Fibroblast of villous mesenchyme (primary cell): ENCODE measurements at regions not wholly inside any gene's neighbourhood (a gene's known extent, or its start where the extent isn't known, plus 50 kb on each side); places are given as distances from the start of the nearest gene placed in this dataset.

Experiments used
- DNase-seq: peaks from one replicate; pipeline ENCODE4 v3.0.0-alpha.2; 2010; ENCODE audit warnings: low read depth
- H3K4me3 ChIP-seq: 2 replicates; pipeline ENCODE4 v1.5.1; 2011; ENCODE audit warnings: low read depth, mild to moderate bottlenecking, low read length
- CTCF ChIP-seq: IDR thresholded peaks from 2 replicates; pipeline ENCODE4 v1.5.1; 2012; ENCODE audit warnings: low read depth, mild to moderate bottlenecking, low read length; ENCODE audit not compliant: insufficient read depth

DNA sequence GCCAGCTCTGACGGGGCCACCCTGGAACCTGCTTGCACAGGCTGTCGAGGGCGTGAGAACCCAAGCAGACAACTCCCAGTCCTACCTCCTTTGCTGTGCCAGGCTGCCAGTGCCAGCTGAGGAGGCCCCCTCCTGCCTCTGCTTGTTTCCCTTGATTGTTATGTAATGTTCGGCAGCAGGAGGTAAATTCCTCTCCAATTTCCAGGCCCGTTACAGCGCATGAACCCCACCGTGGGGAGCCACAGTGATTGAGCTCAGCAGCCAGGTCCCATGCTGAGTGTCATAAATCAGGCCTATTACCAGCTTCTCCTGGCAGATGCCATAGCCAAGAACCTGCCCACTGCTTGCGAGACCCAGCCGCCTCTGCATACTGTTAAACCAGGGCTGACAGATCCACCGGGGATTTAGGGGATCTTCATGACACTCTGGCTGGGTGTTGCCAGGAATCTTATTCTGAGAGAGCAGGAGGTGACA lies 320.5 kb downstream of the DHX35 start:
- no peak for DNase-seq
- H3K4me3 ChIP-seq: no peak overlapping the region
- no peak for TF ChIP-seq CTCF

DNA sequence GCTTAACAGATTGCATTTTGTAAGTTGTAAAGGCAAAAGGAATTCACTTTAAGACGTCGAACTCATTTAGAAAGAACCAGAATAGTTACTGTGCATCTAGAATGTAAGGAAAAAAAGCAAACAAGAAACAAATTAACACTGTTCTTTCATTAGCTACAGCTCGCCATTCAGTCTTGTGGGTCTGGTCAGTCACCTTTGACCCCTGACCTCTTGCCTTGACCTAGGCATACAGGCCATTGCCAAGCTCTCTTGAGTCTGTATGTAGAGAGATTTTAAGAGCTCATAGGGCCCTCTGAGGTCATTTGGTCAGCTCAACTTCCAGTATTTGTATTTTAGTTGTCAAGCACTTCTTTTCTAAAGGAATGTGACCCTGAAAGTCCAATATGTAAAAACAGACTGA lies 318.7 kb downstream of the DHX35 start:
- TF ChIP-seq CTCF: no peak
- no peak for DNase-seq
- no peak overlapping the region for H3K4me3 ChIP-seq

DNA sequence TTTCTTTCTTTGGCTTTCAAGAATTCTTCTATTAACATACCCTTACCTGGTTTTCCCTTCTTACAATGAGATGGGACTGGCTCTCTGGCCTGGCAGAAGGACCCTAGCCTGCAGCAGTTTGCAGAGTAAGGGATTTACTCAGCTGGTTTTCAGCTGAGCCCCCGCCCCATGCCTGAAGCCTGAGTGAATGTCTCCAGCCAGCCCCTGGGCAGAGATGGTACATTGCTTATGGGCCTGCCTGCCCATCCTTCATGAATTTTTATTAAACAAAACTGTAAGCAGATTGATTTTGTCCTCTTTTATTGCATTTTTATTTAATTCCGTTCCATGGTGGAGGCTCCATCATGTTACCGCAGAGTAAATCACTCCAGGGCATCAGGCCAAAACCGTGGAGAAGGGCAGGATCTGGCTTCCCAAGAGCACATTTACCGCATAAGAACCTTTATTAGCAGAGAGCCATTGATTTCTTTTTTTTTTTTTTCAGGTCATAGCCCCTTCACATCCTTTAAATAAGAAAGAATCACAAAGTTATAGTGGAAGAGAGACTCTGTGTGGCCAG lies 316.2 kb downstream of the DHX35 start:
- DNase-seq: no peak
- H3K4me3 ChIP-seq: no peak overlapping the region
- no peak for TF ChIP-seq CTCF

- TF ChIP-seq CTCF: no peak
- DNase-seq: no peak
- no peak overlapping the region for H3K4me3 ChIP-seq
Measured at GRCh38 chr20:39277185-39277584, 315.0 kb downstream of the DHX35 start.

DNA sequence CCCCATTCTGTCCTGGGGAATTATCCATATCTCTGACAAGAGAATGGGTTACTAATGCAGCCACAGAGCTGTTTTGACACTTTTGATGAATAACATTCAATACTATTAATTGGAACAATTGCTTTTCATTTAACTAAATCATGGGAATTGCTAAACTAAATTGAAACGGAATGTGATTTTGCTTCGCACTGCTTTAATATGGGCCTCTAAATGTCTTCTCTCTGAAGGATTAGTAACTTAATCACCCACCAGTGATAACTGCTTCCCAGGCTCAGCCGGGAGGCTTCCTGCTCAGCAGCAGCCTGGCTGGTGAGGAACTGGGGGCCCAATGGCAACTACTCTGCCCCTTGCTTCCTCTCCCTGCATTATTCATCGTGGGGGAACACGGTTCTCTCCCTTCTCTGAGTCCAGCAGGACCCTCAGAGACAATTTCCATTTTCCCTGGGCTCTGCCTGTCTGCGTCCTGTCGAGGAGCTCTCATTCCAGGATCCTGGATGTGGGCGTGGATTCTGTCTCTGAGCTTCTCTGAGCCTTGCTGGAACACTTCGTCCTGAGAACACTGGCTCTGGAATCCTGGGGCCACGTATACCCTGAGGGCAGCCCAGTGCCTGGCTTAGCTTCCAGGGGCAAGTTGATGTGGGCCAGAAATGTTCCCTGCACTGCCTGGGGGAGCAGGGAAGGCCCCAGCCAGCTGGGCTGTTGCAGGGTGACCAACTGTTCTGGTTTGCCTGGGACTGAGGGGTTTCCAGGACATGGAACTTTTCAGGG lies 308.9 kb downstream of the DHX35 start:
- H3K4me3 ChIP-seq: no peak overlapping the region
- TF ChIP-seq CTCF: no peak
- DNase-seq: no peak

GRCh38 chr20:39269493-39270217 lies 307.5 kb downstream of the DHX35 start:
- no peak overlapping the region for H3K4me3 ChIP-seq
- TF ChIP-seq CTCF: no peak
- DNase-seq: no peak
